Keratinocyte (primary cell): ENCODE measurements at regions not wholly inside any gene's neighbourhood (a gene's known extent, or its start where the extent isn't known, plus 50 kb on each side); places are given as distances from the start of the nearest gene placed in this dataset.

Experiments used
- DNase-seq: peaks from one replicate; pipeline ENCODE4 v3.0.0-alpha.2; 2011; ENCODE audit warnings: low read depth, missing footprints, low spot score
- FAIRE-seq: peaks from 2 replicates; lab custom pipeline; 2011; peaks lifted over from hg19 to GRCh38; lab: Jason Lieb, UNC
- H2AFZ ChIP-seq: 2 replicates; pipeline ENCODE4 v1.6.0; 2012; ENCODE audit warnings: low read length, control low read depth, inconsistent platforms; ENCODE audit not compliant: control insufficient read depth
- H3K27ac ChIP-seq: 2 replicates; pipeline ENCODE4 v1.5.1; 2011; ENCODE audit warnings: low read length; ENCODE audit not compliant: control insufficient read depth, insufficient read depth
- H3K27me3 ChIP-seq: 3 replicates; pipeline ENCODE4 v1.6.0; 2011; ENCODE audit warnings: low read length; ENCODE audit not compliant: control insufficient read depth, insufficient read depth; ENCODE audit errors: extremely low read depth
- H3K36me3 ChIP-seq, 2 experiments: 2 replicates in 1 of 2; 3 replicates in 1 of 2; pipeline ENCODE4 v1.5.1; 2011; ENCODE audit warnings: low read length in 2 of 2, mild to moderate bottlenecking in 1 of 2; ENCODE audit not compliant: control insufficient read depth in 2 of 2, insufficient read depth in 2 of 2; ENCODE audit errors: extremely low read depth in 1 of 2
- H3K4me1 ChIP-seq: 3 replicates; pipeline ENCODE4 v1.5.1; 2011; ENCODE audit warnings: low read length; ENCODE audit not compliant: control insufficient read depth, insufficient read depth; ENCODE audit errors: extremely low read depth
- H3K4me2 ChIP-seq: 3 replicates; pipeline ENCODE4 v1.6.0; 2011; ENCODE audit warnings: low read depth, low read length; ENCODE audit not compliant: control insufficient read depth, insufficient read depth; ENCODE audit errors: extremely low read depth
- H3K4me3 ChIP-seq, 3 experiments: fragments of 200-600 bp in 1 of 3; sonication (generic) in 1 of 3; 2 replicates in 2 of 3; 3 replicates in 1 of 3; pipeline ENCODE4 v1.5.1; 2011 to 2016; ENCODE audit warnings: low read length in 3 of 3, mild to moderate bottlenecking in 3 of 3, control low read depth in 2 of 3, inconsistent platforms in 1 of 3, low read depth in 1 of 3, mixed read lengths in 1 of 3, mixed run types in 1 of 3, moderate library complexity in 1 of 3; ENCODE audit not compliant: control insufficient read depth in 2 of 3, insufficient read depth in 2 of 3; ENCODE audit errors: extremely low read depth in 1 of 3
- H3K79me2 ChIP-seq: 2 replicates; pipeline ENCODE4 v1.6.0; 2012; ENCODE audit warnings: low read length; ENCODE audit not compliant: control insufficient read depth, insufficient read depth
- H3K9ac ChIP-seq: 3 replicates; pipeline ENCODE4 v1.6.0; 2011; ENCODE audit warnings: low read length; ENCODE audit not compliant: control insufficient read depth, insufficient read depth; ENCODE audit errors: extremely low read depth
- H3K9me1 ChIP-seq: 3 replicates; pipeline ENCODE4 v1.6.0; 2011; ENCODE audit warnings: low read length; ENCODE audit not compliant: control insufficient read depth, insufficient read depth; ENCODE audit errors: extremely low read depth
- H3K9me3 ChIP-seq: 2 replicates; pipeline ENCODE4 v1.5.1; 2012; ENCODE audit warnings: low read depth, low read length; ENCODE audit not compliant: control insufficient read depth
- H4K20me1 ChIP-seq: 3 replicates; pipeline ENCODE4 v1.6.0; 2011; ENCODE audit warnings: low read length; ENCODE audit not compliant: control insufficient read depth, insufficient read depth; ENCODE audit errors: extremely low read depth
- CTCF ChIP-seq, 3 experiments: IDR thresholded peaks in 1 of 3; conservative IDR thresholded peaks in 1 of 3; optimal IDR thresholded peaks in 1 of 3; 2 replicates in 2 of 3; 3 replicates in 1 of 3; pipeline versions ENCODE3 to v1.5.1; 2011; ENCODE audit warnings: low read length in 3 of 3, mild to moderate bottlenecking in 3 of 3, moderate library complexity in 2 of 3, control low read depth in 1 of 3, inconsistent platforms in 1 of 3; ENCODE audit not compliant: insufficient read depth in 2 of 3; ENCODE audit errors: extremely low read depth in 1 of 3
- EZH2 ChIP-seq: IDR thresholded peaks from one replicate; pipeline ENCODE4 v1.6.1; 2012; ENCODE audit warnings: inconsistent platforms, mild to moderate bottlenecking, low read length, moderate library complexity
- dilution Hi-C: fragments of 300-500 bp; cut with MboI; formaldehyde crosslinking; loops from one replicate; pipeline ENCODE4 v1.7.0; 2020; ENCODE audit warnings: low sequenced_read_pairs; ENCODE audit not compliant: extremely low pct_ligation_motif_present

DNA sequence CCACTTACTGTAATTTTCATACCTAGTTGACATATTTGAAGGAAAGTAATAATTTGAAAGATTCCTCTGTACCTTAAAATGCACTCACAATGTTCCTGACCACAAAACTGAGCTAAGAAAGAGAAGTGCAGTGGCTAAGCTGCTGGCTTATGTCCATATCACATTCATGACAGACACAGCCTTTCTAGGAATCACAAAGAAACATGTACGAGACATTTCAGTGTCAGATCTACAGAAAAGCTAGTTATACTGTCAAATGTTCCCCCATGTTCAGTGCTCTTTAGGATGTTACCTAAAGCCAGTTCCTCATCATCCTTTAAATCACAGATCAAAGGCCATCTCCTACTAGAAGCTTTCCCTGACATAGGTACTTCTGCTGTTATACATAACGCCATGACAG lies 142.2 kb upstream of the C11orf58 start:
- Histone ChIP-seq H4K20me1 (no peaks in the 10 kb centered on the region), H3K4me3 (no peak overlapping the region), H3K4me2 (no peak overlapping the region), H2AFZ (no peak overlapping the region), H3K9me3 (no peaks in the 10 kb centered on the region), H3K9me1 (no peaks in the 10 kb centered on the region), H3K36me3 (no peaks in the 10 kb centered on the region), H3K4me1 (no peaks in the 10 kb centered on the region), H3K9ac (no peak overlapping the region), H3K27ac (no peak overlapping the region), H3K79me2 (no peaks in the 10 kb centered on the region), H3K27me3 (no peaks in the 10 kb centered on the region)
- TF ChIP-seq CTCF (optimal IDR thresholded peaks at IDR 0.05 in 1 of 3, IDR thresholded peaks at IDR 0.05 in 1 of 3, conservative IDR thresholded peaks at IDR 0.05 in 1 of 3; ENCODE audit: extremely low read depth in 1 of 3, insufficient read depth in 2 of 3, low read length in 3 of 3) = no peak
- TF ChIP-seq EZH2 = no peak
- FAIRE-seq (peak; percentile 17), DNase-seq (no peak)
- dilution Hi-C loops = no loop called here

GRCh38 chr11:16591157-16591556 lies 147.3 kb upstream of the C11orf58 start:
- H3K9me3 ChIP-seq = no peaks in the 10 kb centered on the region
- dilution Hi-C loops = no loop called here
- no peak overlapping the region for H3K4me2 ChIP-seq
- DNase-seq (no peak), FAIRE-seq (no peak)
- no peak overlapping the region for H2AFZ ChIP-seq
- H3K27me3 ChIP-seq = no peaks in the 10 kb centered on the region
- H3K27ac ChIP-seq = no peak overlapping the region
- TF ChIP-seq EZH2 (no peak), CTCF (optimal IDR thresholded peaks at IDR 0.05 in 1 of 3, IDR thresholded peaks at IDR 0.05 in 1 of 3, conservative IDR thresholded peaks at IDR 0.05 in 1 of 3; ENCODE audit: extremely low read depth in 1 of 3, insufficient read depth in 2 of 3, low read length in 3 of 3) (no peak)
- H3K79me2 ChIP-seq = no peaks in the 10 kb centered on the region
- H3K9ac ChIP-seq = no peak overlapping the region
- no peaks in the 10 kb centered on the region for H3K36me3 ChIP-seq
- no peaks in the 10 kb centered on the region for H4K20me1 ChIP-seq
- H3K4me1 ChIP-seq = no peaks in the 10 kb centered on the region
- H3K9me1 ChIP-seq = no peaks in the 10 kb centered on the region
- H3K4me3 ChIP-seq = no peak overlapping the region
